ENCODE measurements at regions not wholly inside any gene's neighbourhood (a gene's known extent, or its start where the extent isn't known, plus 50 kb on each side); places are given as distances from the start of the nearest gene placed in this dataset.

GRCh38 chr6:132167929-132168892, 217.0 kb upstream of the CCN2 start:
- TF ChIP-seq CTCF (IDR thresholded peaks at IDR 0.05) (no peak), POLR2A (IDR thresholded peaks at IDR 0.05) (no peak)

Measured in lower leg skin (tissue), 3 donors.